B cell (primary cell): ENCODE measurements at regions not wholly inside any gene's neighbourhood (a gene's known extent, or its start where the extent isn't known, plus 50 kb on each side); places are given as distances from the start of the nearest gene placed in this dataset.

Experiments
- ATAC-seq: fragments of 200-7000 bp; cut with Tn5 transposase; one replicate; pipeline ENCODE4 v1.10.0; 2021; ENCODE audit warnings: low read depth, mild to moderate bottlenecking, moderate number of reproducible peaks, moderate library complexity
- CTCF ChIA-PET: fragments of 350-600 bp; sonication (Branson Sonifier 250); formaldehyde crosslinking; loops from one replicate; lab custom pipeline; 2021; ENCODE audit warnings: antibody characterized with exemption, inconsistent platforms; lab: Charles Lee
- POLR2A ChIA-PET: fragments of 350-600 bp; sonication (Branson Sonifier 250); formaldehyde crosslinking; loops from one replicate; lab custom pipeline; 2021; ENCODE audit warnings: antibody characterized with exemption; lab: Charles Lee
- DNase-seq: peaks from one replicate; pipeline ENCODE4 v3.0.0; 2013
- H2AFZ ChIP-seq: 2 replicates; pipeline ENCODE4 v1.6.1; 2012; ENCODE audit warnings: mild to moderate bottlenecking, low read depth, low read length; ENCODE audit not compliant: insufficient read depth, poor library complexity, severe bottlenecking
- H3K27ac ChIP-seq, 2 donors: 1 replicate in 1 of 2; 2 replicates in 1 of 2; pipeline ENCODE4 v1.5.1; 2012 to 2013; ENCODE audit warnings: low read length in 2 of 2, mild to moderate bottlenecking in 2 of 2, moderate library complexity in 1 of 2
- H3K27me3 ChIP-seq, 4 experiments: fragments of 200-600 bp in 1 of 4; sonication (generic) in 1 of 4; replicated peaks in 1 of 4; 1 replicate in 2 of 4; 2 replicates in 2 of 4; pipeline versions ENCODE4 v1.6.1 to v1.7.0; 2013 to 2016; ENCODE audit warnings: low read length in 3 of 4, mild to moderate bottlenecking in 2 of 4, mixed read lengths in 1 of 4, moderate library complexity in 1 of 4; ENCODE audit not compliant: insufficient read depth in 4 of 4, control insufficient read depth in 3 of 4; ENCODE audit errors: control extremely low read depth in 1 of 4
- H3K36me3 ChIP-seq, 2 experiments: replicated peaks in 1 of 2; 1 replicate in 1 of 2; 2 replicates in 1 of 2; pipeline versions ENCODE4 v1.6.1 to v1.7.1; 2013; ENCODE audit warnings: low read length in 1 of 2; ENCODE audit not compliant: insufficient read depth in 2 of 2, control insufficient read depth in 1 of 2; ENCODE audit errors: control extremely low read depth in 1 of 2, extremely low read depth in 1 of 2
- H3K4me1 ChIP-seq, 2 donors: fragments of 200-600 bp in 1 of 2; sonication (generic) in 1 of 2; 1 replicate in 1 of 2; 2 replicates in 1 of 2; pipeline versions ENCODE4 v1.5.1 to v1.6.1; 2013 to 2017; ENCODE audit warnings: low read length in 2 of 2; ENCODE audit not compliant: control insufficient read depth in 2 of 2, insufficient read depth in 2 of 2
- H3K4me2 ChIP-seq: replicated peaks from 2 replicates; pipeline ENCODE3; 2012; ENCODE audit warnings: mild to moderate bottlenecking, low read depth, low read length; ENCODE audit not compliant: poor library complexity, severe bottlenecking
- H3K4me3 ChIP-seq, 5 experiments: fragments of 200-600 bp in 1 of 5; sonication (generic) in 1 of 5; 1 replicate in 3 of 5; 2 replicates in 2 of 5; pipeline versions ENCODE4 v1.5.1 to v1.7.0; 2011 to 2016; ENCODE audit warnings: low read length in 4 of 5, mild to moderate bottlenecking in 4 of 5, low read depth in 2 of 5, control low read depth in 1 of 5, moderate library complexity in 1 of 5; ENCODE audit not compliant: insufficient read depth in 1 of 5; ENCODE audit errors: control extremely low read depth in 1 of 5, extremely low read depth in 1 of 5
- H3K79me2 ChIP-seq: fragments of 200-600 bp; sonication (generic); one replicate; pipeline ENCODE4 v1.6.0; 2016; ENCODE audit warnings: low read length; ENCODE audit not compliant: control insufficient read depth, insufficient read depth
- H3K9ac ChIP-seq: fragments of 200-600 bp; sonication (generic); 2 replicates; pipeline ENCODE4 v1.6.1; 2017; ENCODE audit warnings: mild to moderate bottlenecking, low read length, moderate library complexity
- H3K9me3 ChIP-seq, 3 donors: one replicate each; pipeline versions ENCODE4 v1.6.1 to v1.7.1; 2013; ENCODE audit warnings: low read length in 2 of 3; ENCODE audit not compliant: control insufficient read depth in 2 of 3, insufficient read depth in 1 of 3; ENCODE audit errors: control extremely low read depth in 1 of 3
- H4K20me1 ChIP-seq: 2 replicates; pipeline ENCODE4 v1.6.0; 2012; ENCODE audit warnings: mild to moderate bottlenecking, low read length; ENCODE audit not compliant: insufficient read depth, control insufficient read depth, poor library complexity, severe bottlenecking
- H3K27ac Mint-ChIP-seq: one replicate; pipeline ENCODE4 v1.8.0; 2021; ENCODE audit warnings: mixed read lengths
- H3K27me3 Mint-ChIP-seq: one replicate; pipeline ENCODE4 v1.8.0; 2021; ENCODE audit warnings: mixed read lengths
- H3K4me1 Mint-ChIP-seq: one replicate; pipeline ENCODE4 v1.8.0; 2021; ENCODE audit warnings: mixed read lengths
- H3K4me3 Mint-ChIP-seq: one replicate; pipeline ENCODE4 v1.8.0; 2021; ENCODE audit warnings: mixed read lengths
- H3K9me3 Mint-ChIP-seq: one replicate; pipeline ENCODE4 v1.8.0; 2022; ENCODE audit warnings: mixed read lengths; ENCODE audit not compliant: insufficient read depth
- EZH2 ChIP-seq: IDR thresholded peaks from 2 replicates; pipeline ENCODE4 v1.6.1; 2012; ENCODE audit warnings: borderline replicate concordance, low read depth, mild to moderate bottlenecking, moderate library complexity, low read length; ENCODE audit not compliant: insufficient read depth, poor library complexity, severe bottlenecking
- WGBS: methylation state at CpG from one replicate; pipeline ENCODE4 v1.1.5; 2013; ENCODE audit warnings: missing lambda C conversion rate; ENCODE audit not compliant: insufficient coverage; 5-methylcytosine and 5-hydroxymethylcytosine counted together
- intact Hi-C: fragments of 100-400 bp; cut with micrococcal nuclease; formaldehyde crosslinking; loops from one replicate; pipeline ENCODE4 v1.10.0; 2022
- TF ChIP-seq, protein P1 (sequence below): fragments of 200-600 bp; IDR thresholded peaks from one replicate; pipeline ENCODE4 v1.8.0; 2022; ENCODE audit warnings: antibody characterized with exemption, mild to moderate bottlenecking

DNA sequence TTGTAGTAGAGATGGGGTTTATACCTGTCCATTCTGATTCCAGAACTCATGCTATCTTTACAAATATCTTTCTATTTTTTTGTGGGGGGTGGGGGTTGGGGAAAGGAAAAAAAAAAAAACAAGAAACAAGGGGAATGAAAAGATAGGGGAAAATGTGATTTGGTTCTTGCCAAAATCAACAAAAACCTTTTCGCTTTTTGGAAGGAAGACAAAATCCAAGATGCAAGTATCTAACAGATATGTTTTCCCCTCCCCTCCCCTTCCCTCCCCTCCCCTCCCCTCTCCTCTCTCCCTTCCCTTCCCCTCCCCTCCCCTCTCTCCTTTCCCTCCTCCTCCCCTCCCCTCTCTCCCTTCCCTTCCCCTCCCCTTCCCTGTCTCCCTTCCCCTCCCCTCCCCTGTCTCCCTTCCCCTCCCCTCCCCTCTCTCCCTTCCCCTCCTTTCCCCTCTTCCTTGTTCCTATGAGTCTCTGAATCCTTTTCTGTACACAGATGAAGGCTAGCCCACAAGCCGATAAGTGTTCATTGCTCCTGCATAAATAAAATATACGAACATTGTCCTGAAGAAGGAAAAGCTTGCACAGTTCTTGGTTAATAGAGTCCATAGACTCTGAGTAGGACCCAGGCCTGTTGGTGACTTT lies 551.9 kb downstream of the EDEM1 start:
- DNase-seq (no peak), ATAC-seq (no peak)
- WGBS, result 33% methylated on average over 1 of the region's 3 CpGs
- no peak overlapping the region for H3K4me3 Mint-ChIP-seq
- H3K9ac ChIP-seq, result no peak overlapping the region
- no peak overlapping the region for H3K27ac Mint-ChIP-seq
- H3K4me1 ChIP-seq, result no peaks in the 10 kb centered on the region
- H3K9me3 ChIP-seq, result no peaks in the 10 kb centered on the region
- H3K4me3 ChIP-seq, result no peak overlapping the region
- no peaks in the 10 kb centered on the region for H3K9me3 Mint-ChIP-seq
- ChIA-PET CTCF (no interaction called here), POLR2A (no interaction called here)
- no peaks in the 10 kb centered on the region for H3K27me3 ChIP-seq
- H3K36me3 ChIP-seq, result no peaks in the 10 kb centered on the region
- no peak for TF ChIP-seq EZH2
- H3K27ac ChIP-seq, result no peak overlapping the region
- intact Hi-C loops, result no loop called here
- H3K4me2 ChIP-seq, result no peak overlapping the region
- no peak overlapping the region for H2AFZ ChIP-seq
- no peaks in the 10 kb centered on the region for H3K27me3 Mint-ChIP-seq
- H4K20me1 ChIP-seq, result no peaks in the 10 kb centered on the region
- H3K79me2 ChIP-seq, result no peaks in the 10 kb centered on the region
- H3K4me1 Mint-ChIP-seq, result no peaks in the 10 kb centered on the region

DNA sequence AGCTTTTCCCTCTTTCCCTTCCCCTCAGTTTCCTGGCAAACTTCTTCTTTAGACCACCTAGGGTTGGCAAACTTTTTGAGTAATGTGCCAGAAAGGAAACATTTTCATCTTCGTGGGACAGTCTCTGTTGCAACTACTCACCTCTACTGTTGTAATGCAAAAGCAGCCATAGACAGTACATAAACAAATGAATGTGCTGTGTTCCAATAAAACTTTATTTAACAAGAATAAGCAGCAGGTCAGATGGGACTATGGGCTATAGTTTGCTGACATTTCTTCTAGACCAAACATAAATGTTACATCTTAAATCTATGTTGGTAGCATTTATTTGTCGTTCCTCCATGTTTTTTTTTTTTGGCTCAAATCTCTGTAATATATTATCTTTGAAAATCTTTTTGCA lies 552.4 kb downstream of the EDEM1 start:
- Histone ChIP-seq H3K4me1 (no peaks in the 10 kb centered on the region), H3K9me3 (no peaks in the 10 kb centered on the region), H3K4me3 (no peak overlapping the region), H2AFZ (no peak overlapping the region), H3K79me2 (no peaks in the 10 kb centered on the region), H3K9ac (no peak overlapping the region), H3K36me3 (no peaks in the 10 kb centered on the region), H3K4me2 (no peak overlapping the region), H4K20me1 (no peaks in the 10 kb centered on the region), H3K27ac (no peak overlapping the region), H3K27me3 (no peaks in the 10 kb centered on the region)
- Mint-ChIP-seq H3K27me3 (no peaks in the 10 kb centered on the region), H3K9me3 (no peaks in the 10 kb centered on the region), H3K4me1 (no peaks in the 10 kb centered on the region), H3K4me3 (no peak overlapping the region), H3K27ac (no peak overlapping the region)
- ATAC-seq, result no peak
- ChIA-PET CTCF (no interaction called here), POLR2A (no interaction called here)
- intact Hi-C loops, result no loop called here
- DNase-seq, result no peak
- TF ChIP-seq, protein P1, sequence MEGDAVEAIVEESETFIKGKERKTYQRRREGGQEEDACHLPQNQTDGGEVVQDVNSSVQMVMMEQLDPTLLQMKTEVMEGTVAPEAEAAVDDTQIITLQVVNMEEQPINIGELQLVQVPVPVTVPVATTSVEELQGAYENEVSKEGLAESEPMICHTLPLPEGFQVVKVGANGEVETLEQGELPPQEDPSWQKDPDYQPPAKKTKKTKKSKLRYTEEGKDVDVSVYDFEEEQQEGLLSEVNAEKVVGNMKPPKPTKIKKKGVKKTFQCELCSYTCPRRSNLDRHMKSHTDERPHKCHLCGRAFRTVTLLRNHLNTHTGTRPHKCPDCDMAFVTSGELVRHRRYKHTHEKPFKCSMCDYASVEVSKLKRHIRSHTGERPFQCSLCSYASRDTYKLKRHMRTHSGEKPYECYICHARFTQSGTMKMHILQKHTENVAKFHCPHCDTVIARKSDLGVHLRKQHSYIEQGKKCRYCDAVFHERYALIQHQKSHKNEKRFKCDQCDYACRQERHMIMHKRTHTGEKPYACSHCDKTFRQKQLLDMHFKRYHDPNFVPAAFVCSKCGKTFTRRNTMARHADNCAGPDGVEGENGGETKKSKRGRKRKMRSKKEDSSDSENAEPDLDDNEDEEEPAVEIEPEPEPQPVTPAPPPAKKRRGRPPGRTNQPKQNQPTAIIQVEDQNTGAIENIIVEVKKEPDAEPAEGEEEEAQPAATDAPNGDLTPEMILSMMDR, result no peak
- no peak for TF ChIP-seq EZH2
- WGBS, result no CpG with 5 or more reads among the region's 2 CpGs
